Naive thymus-derived CD4-positive, alpha-beta T cell (primary cell): ENCODE measurements at regions not wholly inside any gene's neighbourhood (a gene's known extent, or its start where the extent isn't known, plus 50 kb on each side); places are given as distances from the start of the nearest gene placed in this dataset.

ENCODE experiments used
- ATAC-seq: fragments of 150-1000 bp; cut with Tn5 transposase; 2 replicates; pipeline ENCODE4 v1.10.0; 2021; ENCODE audit warnings: mild to moderate bottlenecking, moderate library complexity
- CTCF ChIA-PET: fragments of 350-600 bp; sonication (Branson Sonifier 250); formaldehyde crosslinking; loops from one replicate; lab custom pipeline; 2021; ENCODE audit warnings: antibody characterized with exemption; lab: Charles Lee
- POLR2A ChIA-PET: fragments of 350-600 bp; sonication (Branson Sonifier 250); formaldehyde crosslinking; loops from one replicate; lab custom pipeline; 2021; ENCODE audit warnings: antibody characterized with exemption, inconsistent platforms; lab: Charles Lee
- DNase-seq, 9 donors: peaks; one replicate each; pipeline versions ENCODE4 v3.0.0 to v3.0.0-alpha.2; 2020 to 2022; ENCODE audit warnings: mixed read lengths in 1 of 9
- H3K27ac ChIP-seq: one replicate; pipeline ENCODE4 v1.7.0; 2013; ENCODE audit warnings: mild to moderate bottlenecking, low read depth, low read length, moderate library complexity
- H3K27me3 ChIP-seq, 2 donors: one replicate each; pipeline ENCODE4 v1.7.0; 2013; ENCODE audit warnings: low read length in 2 of 2, mild to moderate bottlenecking in 2 of 2, moderate library complexity in 2 of 2; ENCODE audit not compliant: control insufficient read depth in 2 of 2, insufficient read depth in 2 of 2
- H3K36me3 ChIP-seq, 3 experiments: 1 replicate in 2 of 3; 2 replicates in 1 of 3; pipeline ENCODE4 v1.7.0; 2013; ENCODE audit warnings: low read length in 3 of 3, mild to moderate bottlenecking in 3 of 3, moderate library complexity in 1 of 3; ENCODE audit not compliant: insufficient read depth in 3 of 3, control insufficient read depth in 2 of 3
- H3K4me1 ChIP-seq, 2 donors: one replicate each; pipeline ENCODE4 v1.7.0; 2013; ENCODE audit warnings: low read length in 2 of 2, mild to moderate bottlenecking in 2 of 2, moderate library complexity in 1 of 2; ENCODE audit not compliant: control insufficient read depth in 2 of 2, insufficient read depth in 2 of 2
- H3K4me3 ChIP-seq: 2 replicates; pipeline ENCODE4 v1.7.0; 2013; ENCODE audit warnings: mild to moderate bottlenecking, low read length
- H3K9me3 ChIP-seq, 3 experiments: 1 replicate in 2 of 3; 2 replicates in 1 of 3; pipeline ENCODE4 v1.7.0; 2013; ENCODE audit warnings: low read length in 3 of 3; ENCODE audit not compliant: control insufficient read depth in 2 of 3
- H3K27ac Mint-ChIP-seq, 9 donors: one replicate each; pipeline ENCODE4 v1.8.0; 2020 to 2022; ENCODE audit warnings: mixed read lengths in 9 of 9, mild to moderate bottlenecking in 8 of 9, moderate library complexity in 5 of 9, inconsistent platforms in 2 of 9
- H3K27me3 Mint-ChIP-seq, 5 donors: one replicate each; pipeline ENCODE4 v1.8.0; 2021 to 2022; ENCODE audit warnings: mixed read lengths in 5 of 5, mild to moderate bottlenecking in 1 of 5
- H3K36me3 Mint-ChIP-seq, 5 donors: one replicate each; pipeline ENCODE4 v1.8.0; 2020 to 2022; ENCODE audit warnings: mixed read lengths in 5 of 5, mild to moderate bottlenecking in 3 of 5, inconsistent platforms in 1 of 5
- H3K4me1 Mint-ChIP-seq, 7 donors: one replicate each; pipeline ENCODE4 v1.8.0; 2020 to 2022; ENCODE audit warnings: mixed read lengths in 7 of 7, mild to moderate bottlenecking in 3 of 7, inconsistent platforms in 1 of 7
- H3K4me3 Mint-ChIP-seq, 10 donors: one replicate each; pipeline ENCODE4 v1.8.0; 2020 to 2022; ENCODE audit warnings: mild to moderate bottlenecking in 10 of 10, mixed read lengths in 10 of 10, moderate library complexity in 6 of 10, inconsistent platforms in 2 of 10
- H3K9me3 Mint-ChIP-seq, 11 donors: one replicate each; pipeline ENCODE4 v1.8.0; 2020 to 2022; ENCODE audit warnings: mixed read lengths in 11 of 11, mild to moderate bottlenecking in 4 of 11, inconsistent platforms in 1 of 11, moderate library complexity in 1 of 11
- intact Hi-C, 2 donors: fragments of 100-400 bp; cut with micrococcal nuclease; formaldehyde crosslinking; loops; one replicate each; pipeline ENCODE4 v1.15.1; 2023

DNA sequence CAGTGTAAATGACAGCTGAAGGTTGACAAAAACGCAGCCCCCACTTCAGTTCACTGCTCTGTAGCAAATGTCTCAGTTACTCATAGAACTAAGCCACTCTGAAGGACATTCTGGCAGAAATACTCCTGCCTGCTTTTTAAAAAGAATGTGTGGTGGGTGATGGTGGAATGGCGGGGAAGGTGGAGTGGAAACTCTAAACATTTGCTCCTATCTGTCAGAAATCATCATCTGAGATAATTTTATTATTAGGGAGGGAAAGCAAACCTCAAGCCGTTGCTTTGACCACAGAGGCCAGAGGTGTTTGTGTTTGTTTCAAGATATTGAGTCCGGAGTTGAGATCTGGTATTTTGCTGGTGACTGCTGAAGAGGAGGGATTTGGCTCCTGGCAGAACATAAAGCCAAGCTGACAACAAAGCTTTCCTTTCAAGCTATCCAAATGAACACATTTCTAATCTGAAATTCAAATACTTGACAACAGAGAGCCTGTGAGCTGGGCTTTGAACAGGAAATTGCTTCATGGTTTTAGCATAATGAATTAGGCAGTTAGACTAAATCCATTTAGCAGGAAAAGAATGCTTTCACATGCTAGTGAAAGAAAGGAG is 362.7 kb downstream of the CSNK1G3 start:
- POLR2A ChIA-PET: no interaction called here
- Mint-ChIP-seq H3K4me3 (no peak overlapping the region), H3K27me3 (no peaks in the 10 kb centered on the region), H3K9me3 (peaks cover 0 to 9% (median 0%) of the 10 kb centered on the region in 11 donors), H3K36me3 (peaks cover 0 to 5% (median 0%) of the 10 kb centered on the region in 5 donors), H3K4me1 (no peaks in the 10 kb centered on the region), H3K27ac (no peak overlapping the region)
- Histone ChIP-seq H3K27me3 (no peaks in the 10 kb centered on the region), H3K4me3 (no peak overlapping the region), H3K27ac (no peak overlapping the region), H3K4me1 (no peaks in the 10 kb centered on the region), H3K36me3 (no peaks in the 10 kb centered on the region), H3K9me3 (no peaks in the 10 kb centered on the region)
- CTCF ChIA-PET: no interaction called here
- intact Hi-C loops: no loop called here
- ATAC-seq (no peak), DNase-seq (no peak)

DNA sequence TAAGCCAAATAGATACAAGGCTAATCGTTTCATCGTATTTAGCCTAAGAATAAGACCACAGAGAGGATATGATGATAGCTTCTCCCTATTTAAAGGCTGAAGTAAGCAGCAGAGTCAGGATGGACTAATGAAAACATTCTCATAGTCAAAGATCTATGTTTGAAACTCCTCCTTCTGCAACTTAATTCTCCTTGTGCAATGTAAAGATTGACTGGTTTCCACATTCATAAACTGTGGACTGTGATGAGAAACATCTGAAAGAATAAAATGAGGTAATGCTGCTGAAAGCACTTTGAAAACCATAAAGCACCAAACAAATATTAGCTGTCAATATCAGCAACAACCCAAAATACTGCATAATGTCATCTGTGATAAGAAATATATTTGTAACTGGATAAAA is 361.9 kb downstream of the CSNK1G3 start:
- no peak overlapping the region for H3K4me3 Mint-ChIP-seq
- Histone ChIP-seq H3K4me3 (no peak overlapping the region), H3K36me3 (no peaks in the 10 kb centered on the region), H3K4me1 (no peaks in the 10 kb centered on the region), H3K27ac (no peak overlapping the region), H3K27me3 (no peaks in the 10 kb centered on the region), H3K9me3 (no peaks in the 10 kb centered on the region)
- POLR2A ChIA-PET: no interaction called here
- intact Hi-C loops: no loop called here
- DNase-seq (no peak), ATAC-seq (no peak)
- H3K27me3 Mint-ChIP-seq: no peaks in the 10 kb centered on the region
- no peak overlapping the region for H3K27ac Mint-ChIP-seq
- H3K4me1 Mint-ChIP-seq: no peaks in the 10 kb centered on the region
- CTCF ChIA-PET: no interaction called here
- H3K9me3 Mint-ChIP-seq: peaks cover 0 to 9% (median 0%) of the 10 kb centered on the region in 11 donors
- peaks cover 0 to 5% (median 0%) of the 10 kb centered on the region in 5 donors for H3K36me3 Mint-ChIP-seq

GRCh38 chr5:123871373-123871772 is 359.4 kb downstream of the CSNK1G3 start:
- CTCF ChIA-PET: no interaction called here
- Histone ChIP-seq H3K9me3 (no peaks in the 10 kb centered on the region), H3K4me1 (no peaks in the 10 kb centered on the region), H3K27me3 (no peaks in the 10 kb centered on the region), H3K36me3 (no peaks in the 10 kb centered on the region), H3K27ac (no peak overlapping the region), H3K4me3 (no peak overlapping the region)
- no peaks in the 10 kb centered on the region for H3K27me3 Mint-ChIP-seq
- intact Hi-C loops: no loop called here
- DNase-seq: no peak
- H3K4me3 Mint-ChIP-seq: no peak overlapping the region
- no peak overlapping the region for H3K27ac Mint-ChIP-seq
- peaks cover 0 to 5% (median 0%) of the 10 kb centered on the region in 5 donors for H3K36me3 Mint-ChIP-seq
- H3K9me3 Mint-ChIP-seq: peaks cover 0 to 12% (median 0%) of the 10 kb centered on the region in 11 donors
- POLR2A ChIA-PET: no interaction called here
- H3K4me1 Mint-ChIP-seq: no peaks in the 10 kb centered on the region
- ATAC-seq: no peak

DNA sequence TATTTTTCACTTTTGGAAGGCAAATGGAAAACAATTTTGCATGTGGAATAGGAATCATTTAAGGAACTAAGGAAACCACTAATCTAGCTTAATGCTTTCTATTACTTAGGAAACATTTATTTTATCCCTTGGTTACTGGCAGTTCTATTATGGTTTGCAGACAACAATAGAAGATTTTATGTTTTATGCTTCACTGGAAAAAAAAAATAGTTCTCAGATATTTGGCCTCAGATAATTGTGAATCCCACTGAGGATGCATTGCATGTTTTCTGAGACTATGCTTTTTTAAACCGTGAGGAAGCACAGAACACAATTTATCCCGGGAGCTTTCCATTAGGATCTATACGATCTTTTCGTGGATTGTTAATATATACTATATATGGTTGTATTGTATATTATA is 356.9 kb downstream of the CSNK1G3 start:
- Histone ChIP-seq H3K4me1 (no peaks in the 10 kb centered on the region), H3K4me3 (no peak overlapping the region), H3K27ac (no peak overlapping the region), H3K9me3 (no peaks in the 10 kb centered on the region), H3K36me3 (no peaks in the 10 kb centered on the region), H3K27me3 (no peaks in the 10 kb centered on the region)
- Mint-ChIP-seq H3K36me3 (peaks cover 0 to 5% (median 0%) of the 10 kb centered on the region in 5 donors), H3K27ac (no peak overlapping the region), H3K4me1 (no peaks in the 10 kb centered on the region), H3K27me3 (no peaks in the 10 kb centered on the region), H3K4me3 (no peak overlapping the region), H3K9me3 (peaks cover 0 to 12% (median 0%) of the 10 kb centered on the region in 11 donors)
- ChIA-PET CTCF (no interaction called here), POLR2A (no interaction called here)
- intact Hi-C loops: no loop called here
- no peak for DNase-seq
- no peak for ATAC-seq

DNA sequence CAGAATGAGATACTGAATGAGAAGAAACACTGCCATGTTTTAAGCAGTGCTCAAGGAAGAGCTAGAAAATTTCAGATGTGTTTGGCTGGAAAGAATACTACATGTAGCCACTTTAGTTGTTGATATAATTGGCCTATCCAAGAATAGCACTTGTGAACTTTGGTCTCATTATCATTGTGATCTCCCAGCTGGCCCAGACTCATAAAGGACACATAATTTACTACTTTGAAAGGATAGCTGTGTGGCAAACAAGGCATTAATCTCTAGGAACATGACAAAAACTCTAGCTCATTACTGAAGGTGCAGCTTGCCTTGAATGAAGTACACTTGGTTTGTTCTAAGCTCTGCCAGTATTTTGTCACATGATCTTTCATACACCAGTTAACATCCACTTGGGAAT is 356.3 kb downstream of the CSNK1G3 start:
- no peak for DNase-seq
- H3K4me1 Mint-ChIP-seq: no peaks in the 10 kb centered on the region
- Histone ChIP-seq H3K9me3 (no peaks in the 10 kb centered on the region), H3K4me3 (no peak overlapping the region), H3K36me3 (no peaks in the 10 kb centered on the region), H3K4me1 (no peaks in the 10 kb centered on the region), H3K27ac (no peak overlapping the region), H3K27me3 (no peaks in the 10 kb centered on the region)
- ChIA-PET POLR2A (no interaction called here), CTCF (no interaction called here)
- no peaks in the 10 kb centered on the region for H3K27me3 Mint-ChIP-seq
- H3K27ac Mint-ChIP-seq: no peak overlapping the region
- ATAC-seq: no peak
- intact Hi-C loops: no loop called here
- H3K4me3 Mint-ChIP-seq: no peak overlapping the region
- H3K36me3 Mint-ChIP-seq: peaks cover 0 to 5% (median 0%) of the 10 kb centered on the region in 5 donors
- H3K9me3 Mint-ChIP-seq: peaks cover 0 to 12% (median 0%) of the 10 kb centered on the region in 11 donors

DNA sequence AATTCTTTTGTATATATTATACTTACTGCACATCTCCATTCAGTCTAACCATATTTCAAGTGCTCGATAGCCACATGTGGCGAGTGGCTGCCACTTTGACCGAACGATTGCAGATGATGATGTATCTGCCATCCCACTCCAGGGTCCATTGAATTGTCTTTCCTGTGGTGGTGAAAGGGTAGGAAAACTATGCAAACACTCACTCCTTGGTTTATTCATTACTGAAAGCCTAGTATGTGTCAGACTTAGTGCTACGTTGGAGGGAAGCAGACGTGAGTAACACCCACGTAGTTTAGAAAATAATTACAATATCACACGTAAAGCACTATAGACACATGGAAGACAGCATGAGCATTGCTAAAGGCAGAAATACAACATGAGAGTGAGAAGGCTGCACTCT is 353.7 kb downstream of the CSNK1G3 start:
- H3K27me3 ChIP-seq: no peaks in the 10 kb centered on the region
- intact Hi-C loops: no loop called here
- no peak overlapping the region for H3K27ac Mint-ChIP-seq
- ChIA-PET CTCF (no interaction called here), POLR2A (no interaction called here)
- H3K36me3 ChIP-seq: no peaks in the 10 kb centered on the region
- H3K27ac ChIP-seq: no peak overlapping the region
- H3K4me1 ChIP-seq: no peaks in the 10 kb centered on the region
- H3K27me3 Mint-ChIP-seq: no peaks in the 10 kb centered on the region
- peaks cover 0 to 7% (median 0%) of the 10 kb centered on the region in 11 donors for H3K9me3 Mint-ChIP-seq
- no peak overlapping the region for H3K4me3 Mint-ChIP-seq
- no peaks in the 10 kb centered on the region for H3K36me3 Mint-ChIP-seq
- no peak for DNase-seq
- no peaks in the 10 kb centered on the region for H3K9me3 ChIP-seq
- ATAC-seq: no peak
- H3K4me1 Mint-ChIP-seq: no peaks in the 10 kb centered on the region
- H3K4me3 ChIP-seq: no peak overlapping the region

GRCh38 chr5:123864578-123864977 is 352.6 kb downstream of the CSNK1G3 start:
- Histone ChIP-seq H3K27ac (no peak overlapping the region), H3K36me3 (no peaks in the 10 kb centered on the region), H3K9me3 (no peaks in the 10 kb centered on the region), H3K4me3 (no peak overlapping the region), H3K4me1 (no peaks in the 10 kb centered on the region), H3K27me3 (no peaks in the 10 kb centered on the region)
- intact Hi-C loops: no loop called here
- Mint-ChIP-seq H3K4me1 (no peaks in the 10 kb centered on the region), H3K36me3 (no peaks in the 10 kb centered on the region), H3K4me3 (no peak overlapping the region), H3K27me3 (no peaks in the 10 kb centered on the region), H3K9me3 (peaks cover 0 to 9% (median 0%) of the 10 kb centered on the region in 11 donors), H3K27ac (no peak overlapping the region)
- ChIA-PET CTCF (no interaction called here), POLR2A (no interaction called here)
- ATAC-seq (no peak), DNase-seq (no peak)
